Effector memory CD8-positive, alpha-beta T cell (primary cell): ENCODE measurements at regions not wholly inside any gene's neighbourhood (a gene's known extent, or its start where the extent isn't known, plus 50 kb on each side); places are given as distances from the start of the nearest gene placed in this dataset.

Source experiments
- ATAC-seq: fragments of 150-1000 bp; cut with Tn5 transposase; replicated peaks from 2 replicates; pipeline ENCODE4 v1.10.0; 2021; ENCODE audit warnings: mild to moderate bottlenecking, moderate library complexity
- DNase-seq, 3 experiments: peaks; one replicate each; pipeline ENCODE4 v3.0.0; 2021
- H3K27ac Mint-ChIP-seq, 2 donors: one replicate each; pipeline ENCODE4 v1.8.0; 2022; ENCODE audit warnings: mild to moderate bottlenecking in 2 of 2, mixed read lengths in 2 of 2, moderate library complexity in 2 of 2
- H3K27me3 Mint-ChIP-seq, 2 donors: one replicate each; pipeline ENCODE4 v1.8.0; 2022; ENCODE audit warnings: mixed read lengths in 2 of 2
- H3K36me3 Mint-ChIP-seq: one replicate; pipeline ENCODE4 v1.8.0; 2022; ENCODE audit warnings: mild to moderate bottlenecking, moderate library complexity, mixed read lengths; ENCODE audit not compliant: insufficient read depth
- H3K4me1 Mint-ChIP-seq, 2 donors: one replicate each; pipeline ENCODE4 v1.8.0; 2022; ENCODE audit warnings: low read depth in 2 of 2, mixed read lengths in 2 of 2
- H3K4me3 Mint-ChIP-seq, 2 donors: one replicate each; pipeline ENCODE4 v1.8.0; 2022; ENCODE audit warnings: mild to moderate bottlenecking in 2 of 2, mixed read lengths in 2 of 2, moderate library complexity in 2 of 2
- H3K9me3 Mint-ChIP-seq, 2 donors: one replicate each; pipeline ENCODE4 v1.8.0; 2022; ENCODE audit warnings: mixed read lengths in 2 of 2

DNA sequence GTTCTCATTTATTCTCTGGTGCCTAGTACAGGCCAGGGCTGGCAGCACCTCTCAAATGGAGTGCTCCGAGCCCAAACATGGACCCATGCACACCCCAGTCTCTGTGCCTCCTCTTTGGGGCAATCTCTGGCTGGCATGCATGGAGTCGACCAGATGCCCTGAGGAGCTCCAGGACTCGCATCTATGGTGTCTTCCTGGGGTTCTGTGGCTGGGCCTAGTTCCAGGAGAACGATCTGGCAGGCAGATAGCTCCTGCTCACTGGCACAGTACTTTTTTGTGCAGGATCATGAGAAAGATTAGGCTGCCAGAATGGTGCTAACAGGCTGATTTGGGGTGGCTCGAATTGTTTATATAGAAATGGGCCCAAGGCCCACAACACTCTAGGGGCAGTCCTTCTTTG, 72.0 kb upstream of the PJA1 start:
- Mint-ChIP-seq H3K27me3 (peaks cover 0 to under 1% of the 10 kb centered on the region in 2 donors), H3K36me3 (no peaks in the 10 kb centered on the region), H3K4me3 (no peak overlapping the region), H3K9me3 (no peaks in the 10 kb centered on the region), H3K27ac (no peak overlapping the region), H3K4me1 (no peaks in the 10 kb centered on the region)
- DNase-seq (no peak), ATAC-seq (no peak)

GRCh38 chrX:69236641-69237040, 71.4 kb upstream of the PJA1 start:
- Mint-ChIP-seq H3K27me3 (no peaks in the 10 kb centered on the region), H3K36me3 (no peaks in the 10 kb centered on the region), H3K4me1 (no peaks in the 10 kb centered on the region), H3K27ac (no peak overlapping the region), H3K9me3 (no peaks in the 10 kb centered on the region), H3K4me3 (no peak overlapping the region)
- ATAC-seq (no peak), DNase-seq (no peak)

DNA sequence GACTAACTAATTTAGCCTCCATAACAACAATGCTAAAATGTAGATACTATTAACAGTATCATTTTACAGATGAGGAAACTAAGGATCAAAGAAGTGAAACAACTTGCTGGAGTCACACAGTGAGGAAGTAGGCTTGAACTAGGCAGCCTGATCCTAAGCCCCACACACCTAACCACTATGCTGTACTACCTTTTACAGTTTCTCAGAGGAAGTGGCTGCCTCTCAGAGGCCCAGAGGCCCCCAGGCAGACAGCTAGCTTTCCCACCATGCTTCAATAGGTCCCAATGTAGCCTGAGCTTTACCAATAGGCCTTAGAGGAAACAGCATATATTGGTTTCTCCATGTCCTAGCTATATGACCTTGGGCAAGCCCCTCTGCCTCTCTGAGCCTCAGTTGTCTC, 69.4 kb upstream of the PJA1 start:
- ATAC-seq, result no peak

DNA sequence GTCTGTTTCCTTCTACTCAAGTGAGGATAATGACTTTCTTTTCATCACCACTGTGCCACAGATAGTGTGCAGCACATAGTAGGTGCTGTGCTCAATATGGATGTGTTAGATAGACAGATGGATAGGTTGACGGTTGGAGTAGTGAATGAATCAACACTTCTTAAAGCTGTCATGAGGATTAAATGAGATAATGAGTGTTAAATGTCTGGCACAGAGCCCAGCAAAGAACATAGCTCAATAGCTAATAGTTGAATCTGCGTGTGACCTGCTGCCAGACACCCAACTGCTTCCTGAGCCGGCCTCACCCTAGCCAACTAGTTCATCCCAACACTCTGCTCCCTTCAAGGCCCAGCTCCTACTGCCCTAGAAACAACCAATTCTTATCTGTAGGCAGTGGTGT, 67.7 kb upstream of the PJA1 start:
- Mint-ChIP-seq H3K4me3 (no peak overlapping the region), H3K9me3 (no peaks in the 10 kb centered on the region), H3K27ac (no peak overlapping the region), H3K4me1 (no peaks in the 10 kb centered on the region), H3K27me3 (no peaks in the 10 kb centered on the region), H3K36me3 (no peaks in the 10 kb centered on the region)
- ATAC-seq (no peak), DNase-seq (no peak)

More for the DNA sequence above, 69.4 kb upstream of the PJA1 start:
- H3K4me3 Mint-ChIP-seq, result no peak overlapping the region
- DNase-seq, result no peak
- H3K27me3 Mint-ChIP-seq, result no peaks in the 10 kb centered on the region
- H3K36me3 Mint-ChIP-seq, result no peaks in the 10 kb centered on the region
- H3K27ac Mint-ChIP-seq, result no peak overlapping the region
- H3K9me3 Mint-ChIP-seq, result no peaks in the 10 kb centered on the region
- H3K4me1 Mint-ChIP-seq, result no peaks in the 10 kb centered on the region

GRCh38 chrX:69231903-69232302, 66.7 kb upstream of the PJA1 start:
- DNase-seq (no peak), ATAC-seq (no peak)
- no peak overlapping the region for H3K4me3 Mint-ChIP-seq
- no peaks in the 10 kb centered on the region for H3K36me3 Mint-ChIP-seq
- H3K4me1 Mint-ChIP-seq, result no peaks in the 10 kb centered on the region
- no peak overlapping the region for H3K27ac Mint-ChIP-seq
- H3K27me3 Mint-ChIP-seq, result no peaks in the 10 kb centered on the region
- H3K9me3 Mint-ChIP-seq, result no peaks in the 10 kb centered on the region

DNA sequence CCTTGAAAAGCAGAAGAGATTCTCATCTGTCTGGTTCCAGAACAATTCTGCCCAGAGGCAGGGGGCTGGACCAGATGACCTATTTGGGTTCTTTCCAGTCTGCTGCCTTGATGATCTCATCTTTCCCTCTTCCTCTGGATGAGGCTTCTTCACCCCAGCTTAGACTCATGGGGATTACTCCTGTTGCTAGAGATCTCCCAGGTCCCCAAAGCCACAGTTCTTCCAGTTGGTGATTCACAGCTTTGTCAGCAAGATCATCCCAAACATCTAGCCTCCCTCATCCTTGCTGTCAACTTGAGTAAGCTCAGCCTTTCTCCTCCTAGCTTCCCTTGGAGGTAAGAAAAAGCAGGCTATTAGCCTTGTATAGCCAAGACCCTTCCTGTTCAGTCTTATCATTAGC, 64.2 kb upstream of the PJA1 start:
- no peaks in the 10 kb centered on the region for H3K4me1 Mint-ChIP-seq
- DNase-seq, result no peak
- H3K36me3 Mint-ChIP-seq, result no peaks in the 10 kb centered on the region
- no peaks in the 10 kb centered on the region for H3K27me3 Mint-ChIP-seq
- no peaks in the 10 kb centered on the region for H3K9me3 Mint-ChIP-seq
- no peak for ATAC-seq
- no peak overlapping the region for H3K4me3 Mint-ChIP-seq
- no peak overlapping the region for H3K27ac Mint-ChIP-seq

GRCh38 chrX:69228732-69229131, 63.5 kb upstream of the PJA1 start:
- no peaks in the 10 kb centered on the region for H3K36me3 Mint-ChIP-seq
- H3K27ac Mint-ChIP-seq, result no peak overlapping the region
- H3K9me3 Mint-ChIP-seq, result no peaks in the 10 kb centered on the region
- DNase-seq (no peak), ATAC-seq (no peak)
- H3K4me3 Mint-ChIP-seq, result no peak overlapping the region
- H3K4me1 Mint-ChIP-seq, result no peaks in the 10 kb centered on the region
- no peaks in the 10 kb centered on the region for H3K27me3 Mint-ChIP-seq

DNA sequence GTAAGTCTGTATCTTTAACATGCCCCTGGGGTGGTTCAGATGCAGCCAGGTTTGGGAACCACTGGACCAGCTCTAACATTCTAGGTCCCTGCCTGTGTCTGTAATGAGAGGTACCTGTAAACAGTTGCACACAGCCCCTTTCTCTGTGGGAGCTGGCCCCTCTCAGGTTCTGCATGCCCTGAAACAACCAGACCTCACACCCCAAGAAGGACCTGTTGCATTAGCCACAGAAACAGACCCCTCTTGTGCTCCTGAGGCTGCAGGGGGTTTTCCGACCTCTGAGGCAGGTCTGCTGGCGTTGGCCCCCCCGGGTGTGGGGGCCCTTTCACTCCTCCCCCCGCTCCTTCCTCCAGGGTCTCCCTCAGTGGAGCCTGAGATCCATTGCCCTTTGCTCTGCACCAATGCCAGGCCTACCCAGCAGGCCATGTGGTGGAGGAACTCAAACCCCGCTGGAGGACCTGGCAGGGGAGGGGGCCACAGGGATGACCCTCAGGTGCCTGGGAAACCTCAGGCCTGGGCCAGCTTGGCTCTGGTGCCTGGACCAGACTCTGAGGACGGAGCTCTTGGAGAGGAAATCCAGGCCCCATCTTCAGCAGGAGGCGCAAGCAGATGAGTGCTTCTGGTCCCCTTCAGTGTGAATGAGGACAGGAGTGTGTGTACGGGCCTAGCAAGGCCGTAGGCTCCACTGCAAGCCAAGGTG, 61.4 kb upstream of the PJA1 start:
- no peak for ATAC-seq
- Mint-ChIP-seq H3K4me1 (no peaks in the 10 kb centered on the region), H3K4me3 (no peak overlapping the region), H3K36me3 (no peaks in the 10 kb centered on the region), H3K9me3 (no peaks in the 10 kb centered on the region), H3K27ac (no peak overlapping the region), H3K27me3 (no peaks in the 10 kb centered on the region)
- no peak for DNase-seq

DNA sequence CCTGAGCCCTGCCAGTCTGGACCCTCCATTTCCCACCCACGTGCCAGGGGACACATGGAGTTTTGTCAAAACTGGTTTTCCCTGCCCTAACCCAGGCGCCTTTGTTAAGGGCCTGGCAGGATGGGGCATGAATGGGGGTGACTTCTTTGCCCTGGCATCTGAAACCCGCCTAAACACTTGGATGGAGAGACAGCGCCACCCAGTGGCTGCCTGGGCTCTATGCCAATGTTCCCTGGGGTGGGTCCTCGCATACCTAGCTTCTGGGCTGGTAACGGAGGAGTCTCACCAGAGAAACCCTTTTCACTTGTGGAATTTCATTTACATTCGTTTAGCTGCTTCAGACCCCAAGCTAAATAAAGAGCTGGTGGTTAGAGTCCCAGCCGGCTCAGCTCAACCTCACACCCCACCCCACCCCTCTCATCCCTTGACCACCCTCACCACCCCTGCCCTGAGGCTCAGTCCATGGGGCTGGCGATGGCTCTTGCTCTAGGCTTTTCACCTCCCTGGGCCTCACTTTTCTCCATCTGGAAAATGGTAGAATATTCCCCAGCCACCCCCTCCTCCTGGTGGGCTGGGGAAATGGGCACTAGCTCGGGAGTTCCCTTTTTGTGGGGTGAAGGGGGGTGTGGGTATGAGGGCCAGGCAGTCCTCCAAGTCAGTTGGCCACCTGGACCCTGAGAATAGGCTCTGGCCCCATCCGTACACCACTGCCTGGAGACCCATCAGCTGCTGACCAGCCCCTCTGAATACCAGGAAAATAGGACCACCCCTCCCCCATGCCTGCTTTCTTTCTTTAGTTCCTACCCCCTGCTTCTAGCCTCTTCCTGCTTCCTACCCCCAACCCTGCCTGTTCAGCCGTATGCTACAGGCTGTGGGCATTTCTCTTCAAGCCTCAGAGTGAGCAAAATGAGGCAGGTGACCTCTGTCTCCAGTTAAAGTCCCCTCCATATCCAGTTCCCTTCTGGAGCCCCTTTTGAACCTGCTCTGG, 57.1 kb upstream of the PJA1 start:
- DNase-seq (peak; percentile 55 to 59 (median 59)), ATAC-seq (peak; percentile 78)
- Mint-ChIP-seq H3K4me1 (no peaks in the 10 kb centered on the region), H3K27me3 (no peaks in the 10 kb centered on the region), H3K4me3 (no peak overlapping the region), H3K36me3 (no peaks in the 10 kb centered on the region), H3K27ac (no peak overlapping the region), H3K9me3 (no peaks in the 10 kb centered on the region)

DNA sequence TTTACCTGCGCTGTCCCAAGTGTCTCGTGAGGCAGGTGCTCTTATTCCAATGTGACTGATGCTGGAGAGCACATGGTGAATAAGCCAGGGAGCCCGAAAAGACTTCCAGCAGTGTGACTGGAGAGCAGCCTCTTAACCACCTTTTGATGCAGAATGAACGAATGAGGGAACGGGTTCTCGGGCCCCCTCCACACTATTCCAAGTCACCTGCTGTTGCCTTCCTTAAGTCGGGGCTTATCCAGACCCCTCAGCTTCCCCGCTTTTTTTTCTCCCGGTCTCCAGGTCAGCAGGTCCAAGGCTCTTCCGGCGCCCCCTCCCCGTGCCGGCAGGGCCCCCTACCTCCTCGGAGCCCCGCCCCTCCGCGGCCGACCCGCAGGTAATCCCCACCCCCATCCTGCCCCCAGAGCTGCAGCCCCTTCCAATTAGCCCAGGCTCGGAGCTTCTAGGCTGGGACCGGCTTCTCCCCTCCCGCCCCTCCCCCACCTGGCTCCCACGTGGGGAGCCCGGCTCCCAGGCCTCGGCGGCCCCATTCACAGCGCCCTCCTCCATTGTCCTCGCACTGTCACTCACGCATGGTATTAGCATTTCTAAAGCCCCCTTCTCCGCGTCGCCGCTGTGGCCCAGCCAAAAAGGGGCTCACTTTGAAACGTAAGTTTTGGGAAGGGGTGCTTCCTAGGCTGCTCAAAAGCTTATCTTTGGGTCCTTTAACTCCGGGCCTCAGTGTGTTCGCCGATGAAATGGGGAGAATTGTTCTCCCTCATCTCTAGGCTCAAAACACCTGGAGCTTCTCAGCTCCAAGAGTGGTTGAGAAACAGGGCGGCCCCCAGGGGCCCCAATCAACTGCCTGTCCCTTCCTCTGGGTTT, 56.2 kb upstream of the PJA1 start:
- Mint-ChIP-seq H3K4me3 (no peak overlapping the region), H3K4me1 (no peaks in the 10 kb centered on the region), H3K27ac (no peak overlapping the region), H3K27me3 (no peaks in the 10 kb centered on the region), H3K36me3 (no peaks in the 10 kb centered on the region), H3K9me3 (no peaks in the 10 kb centered on the region)
- DNase-seq (no peak), ATAC-seq (no peak)

- Mint-ChIP-seq H3K9me3 (no peaks in the 10 kb centered on the region), H3K27ac (no peak overlapping the region), H3K4me1 (no peaks in the 10 kb centered on the region), H3K27me3 (no peaks in the 10 kb centered on the region), H3K4me3 (no peak overlapping the region), H3K36me3 (no peaks in the 10 kb centered on the region)
- ATAC-seq (no peak), DNase-seq (no peak)
Measured at GRCh38 chrX:69218407-69218997, 53.2 kb upstream of the PJA1 start.

- Mint-ChIP-seq H3K4me3 (no peak overlapping the region), H3K9me3 (no peaks in the 10 kb centered on the region), H3K4me1 (no peaks in the 10 kb centered on the region), H3K36me3 (no peaks in the 10 kb centered on the region), H3K27ac (no peak overlapping the region), H3K27me3 (no peaks in the 10 kb centered on the region)
- ATAC-seq (no peak), DNase-seq (no peak)
Measured at GRCh38 chrX:69216911-69217310, 51.7 kb upstream of the PJA1 start.

GRCh38 chrX:69216446-69216845, 51.2 kb upstream of the PJA1 start:
- Mint-ChIP-seq H3K4me1 (no peaks in the 10 kb centered on the region), H3K36me3 (no peaks in the 10 kb centered on the region), H3K27ac (no peak overlapping the region), H3K4me3 (no peak overlapping the region), H3K27me3 (no peaks in the 10 kb centered on the region), H3K9me3 (no peaks in the 10 kb centered on the region)
- ATAC-seq (no peak), DNase-seq (no peak)
